ENCODE measurements at regions not wholly inside any gene's neighbourhood (a gene's known extent, or its start where the extent isn't known, plus 50 kb on each side); places are given as distances from the start of the nearest gene placed in this dataset.

- H4K20me1 ChIP-seq (ENCODE audit: insufficient read depth, low read length), result no peaks in the 10 kb centered on the region
- no peak overlapping the region for H3K27ac ChIP-seq (ENCODE audit: low read depth, low read length, poor library complexity, severe bottlenecking)
- no peaks in the 10 kb centered on the region for H3K4me1 ChIP-seq (ENCODE audit: insufficient read depth, low read length, severe bottlenecking)
- no peaks in the 10 kb centered on the region for H3K79me2 ChIP-seq (ENCODE audit: insufficient read depth, low read length)
- H2AFZ ChIP-seq (ENCODE audit: low read length), result no peak overlapping the region
- no peaks in the 10 kb centered on the region for H3K9me3 ChIP-seq (ENCODE audit: low read length)
- H3K27me3 ChIP-seq (ENCODE audit: insufficient read depth, low read length), result no peaks in the 10 kb centered on the region
- H3K36me3 ChIP-seq (ENCODE audit: insufficient read depth, low read length), result no peaks in the 10 kb centered on the region
- no peaks in the 10 kb centered on the region for H3F3A ChIP-seq (ENCODE audit: insufficient read depth, low read length)
- no peaks in the 10 kb centered on the region for H3K9me2 ChIP-seq (ENCODE audit: low read depth, low read length)
- no peak for TF ChIP-seq CTCF (IDR thresholded peaks at IDR 0.05; ENCODE audit: low read length)
- no peak for TF ChIP-seq EZH2 (IDR thresholded peaks at IDR 0.05; ENCODE audit: borderline replicate concordance, low read length)
- no peak overlapping the region for H3K4me3 ChIP-seq (ENCODE audit: low read depth, low read length, poor library complexity, severe bottlenecking)
- H3K9ac ChIP-seq (ENCODE audit: low read length), result no peak overlapping the region
- no peak overlapping the region for H3K4me2 ChIP-seq (ENCODE audit: low read length)
Measured at GRCh38 chr10:65135508-65135907, 1614.3 kb downstream of the REEP3 start.

- no peaks in the 10 kb centered on the region for H3K4me1 ChIP-seq (ENCODE audit: insufficient read depth, low read length, severe bottlenecking)
- no peak overlapping the region for H3K4me2 ChIP-seq (ENCODE audit: low read length)
- no peaks in the 10 kb centered on the region for H3K79me2 ChIP-seq (ENCODE audit: insufficient read depth, low read length)
- H3K36me3 ChIP-seq (ENCODE audit: insufficient read depth, low read length), result no peaks in the 10 kb centered on the region
- no peak overlapping the region for H2AFZ ChIP-seq (ENCODE audit: low read length)
- no peak overlapping the region for H3K27ac ChIP-seq (ENCODE audit: low read depth, low read length, poor library complexity, severe bottlenecking)
- H3K9ac ChIP-seq (ENCODE audit: low read length), result no peak overlapping the region
- H3F3A ChIP-seq (ENCODE audit: insufficient read depth, low read length), result no peaks in the 10 kb centered on the region
- H3K9me2 ChIP-seq (ENCODE audit: low read depth, low read length), result no peaks in the 10 kb centered on the region
- H4K20me1 ChIP-seq (ENCODE audit: insufficient read depth, low read length), result no peaks in the 10 kb centered on the region
- TF ChIP-seq CTCF (IDR thresholded peaks at IDR 0.05; ENCODE audit: low read length) (no peak), EZH2 (IDR thresholded peaks at IDR 0.05; ENCODE audit: borderline replicate concordance, low read length) (no peak)
- no peaks in the 10 kb centered on the region for H3K9me3 ChIP-seq (ENCODE audit: low read length)
- H3K4me3 ChIP-seq (ENCODE audit: low read depth, low read length, poor library complexity, severe bottlenecking), result no peak overlapping the region
- H3K27me3 ChIP-seq (ENCODE audit: insufficient read depth, low read length), result no peaks in the 10 kb centered on the region
Measured at GRCh38 chr10:65142641-65143435, 1621.6 kb downstream of the REEP3 start.

GRCh38 chr10:65143723-65144122 lies 1622.5 kb downstream of the REEP3 start:
- no peak for TF ChIP-seq EZH2 (IDR thresholded peaks at IDR 0.05; ENCODE audit: borderline replicate concordance, low read length)
- no peak for TF ChIP-seq CTCF (IDR thresholded peaks at IDR 0.05; ENCODE audit: low read length)
- no peaks in the 10 kb centered on the region for H3F3A ChIP-seq (ENCODE audit: insufficient read depth, low read length)
- no peaks in the 10 kb centered on the region for H4K20me1 ChIP-seq (ENCODE audit: insufficient read depth, low read length)
- H3K4me2 ChIP-seq (ENCODE audit: low read length), result no peak overlapping the region
- H3K27me3 ChIP-seq (ENCODE audit: insufficient read depth, low read length), result no peaks in the 10 kb centered on the region
- no peak overlapping the region for H3K9ac ChIP-seq (ENCODE audit: low read length)
- no peaks in the 10 kb centered on the region for H3K9me3 ChIP-seq (ENCODE audit: low read length)
- no peaks in the 10 kb centered on the region for H3K9me2 ChIP-seq (ENCODE audit: low read depth, low read length)
- H3K36me3 ChIP-seq (ENCODE audit: insufficient read depth, low read length), result no peaks in the 10 kb centered on the region
- H3K27ac ChIP-seq (ENCODE audit: low read depth, low read length, poor library complexity, severe bottlenecking), result no peak overlapping the region
- H3K79me2 ChIP-seq (ENCODE audit: insufficient read depth, low read length), result no peaks in the 10 kb centered on the region
- no peak overlapping the region for H2AFZ ChIP-seq (ENCODE audit: low read length)
- no peak overlapping the region for H3K4me3 ChIP-seq (ENCODE audit: low read depth, low read length, poor library complexity, severe bottlenecking)
- no peaks in the 10 kb centered on the region for H3K4me1 ChIP-seq (ENCODE audit: insufficient read depth, low read length, severe bottlenecking)
